Keratinocyte (primary cell): ENCODE measurements at regions not wholly inside any gene's neighbourhood (a gene's known extent, or its start where the extent isn't known, plus 50 kb on each side); places are given as distances from the start of the nearest gene placed in this dataset.

Experiments used
- DNase-seq: peaks from one replicate; pipeline ENCODE4 v3.0.0-alpha.2; 2011; ENCODE audit warnings: low read depth, missing footprints, low spot score
- FAIRE-seq: peaks from 2 replicates; lab custom pipeline; 2011; peaks lifted over from hg19 to GRCh38; lab: Jason Lieb, UNC
- H2AFZ ChIP-seq: 2 replicates; pipeline ENCODE4 v1.6.0; 2012; ENCODE audit warnings: low read length, control low read depth, inconsistent platforms; ENCODE audit not compliant: control insufficient read depth
- H3K27ac ChIP-seq: 2 replicates; pipeline ENCODE4 v1.5.1; 2011; ENCODE audit warnings: low read length; ENCODE audit not compliant: control insufficient read depth, insufficient read depth
- H3K27me3 ChIP-seq: 3 replicates; pipeline ENCODE4 v1.6.0; 2011; ENCODE audit warnings: low read length; ENCODE audit not compliant: control insufficient read depth, insufficient read depth; ENCODE audit errors: extremely low read depth
- H3K36me3 ChIP-seq, 2 experiments: 2 replicates in 1 of 2; 3 replicates in 1 of 2; pipeline ENCODE4 v1.5.1; 2011; ENCODE audit warnings: low read length in 2 of 2, mild to moderate bottlenecking in 1 of 2; ENCODE audit not compliant: control insufficient read depth in 2 of 2, insufficient read depth in 2 of 2; ENCODE audit errors: extremely low read depth in 1 of 2
- H3K4me1 ChIP-seq: 3 replicates; pipeline ENCODE4 v1.5.1; 2011; ENCODE audit warnings: low read length; ENCODE audit not compliant: control insufficient read depth, insufficient read depth; ENCODE audit errors: extremely low read depth
- H3K4me2 ChIP-seq: 3 replicates; pipeline ENCODE4 v1.6.0; 2011; ENCODE audit warnings: low read depth, low read length; ENCODE audit not compliant: control insufficient read depth, insufficient read depth; ENCODE audit errors: extremely low read depth
- H3K4me3 ChIP-seq, 3 experiments: fragments of 200-600 bp in 1 of 3; sonication (generic) in 1 of 3; 2 replicates in 2 of 3; 3 replicates in 1 of 3; pipeline ENCODE4 v1.5.1; 2011 to 2016; ENCODE audit warnings: low read length in 3 of 3, mild to moderate bottlenecking in 3 of 3, control low read depth in 2 of 3, inconsistent platforms in 1 of 3, low read depth in 1 of 3, mixed read lengths in 1 of 3, mixed run types in 1 of 3, moderate library complexity in 1 of 3; ENCODE audit not compliant: control insufficient read depth in 2 of 3, insufficient read depth in 2 of 3; ENCODE audit errors: extremely low read depth in 1 of 3
- H3K79me2 ChIP-seq: 2 replicates; pipeline ENCODE4 v1.6.0; 2012; ENCODE audit warnings: low read length; ENCODE audit not compliant: control insufficient read depth, insufficient read depth
- H3K9ac ChIP-seq: 3 replicates; pipeline ENCODE4 v1.6.0; 2011; ENCODE audit warnings: low read length; ENCODE audit not compliant: control insufficient read depth, insufficient read depth; ENCODE audit errors: extremely low read depth
- H3K9me1 ChIP-seq: 3 replicates; pipeline ENCODE4 v1.6.0; 2011; ENCODE audit warnings: low read length; ENCODE audit not compliant: control insufficient read depth, insufficient read depth; ENCODE audit errors: extremely low read depth
- H3K9me3 ChIP-seq: 2 replicates; pipeline ENCODE4 v1.5.1; 2012; ENCODE audit warnings: low read depth, low read length; ENCODE audit not compliant: control insufficient read depth
- H4K20me1 ChIP-seq: 3 replicates; pipeline ENCODE4 v1.6.0; 2011; ENCODE audit warnings: low read length; ENCODE audit not compliant: control insufficient read depth, insufficient read depth; ENCODE audit errors: extremely low read depth
- EZH2 ChIP-seq: IDR thresholded peaks from one replicate; pipeline ENCODE4 v1.6.1; 2012; ENCODE audit warnings: inconsistent platforms, mild to moderate bottlenecking, low read length, moderate library complexity
- dilution Hi-C: fragments of 300-500 bp; cut with MboI; formaldehyde crosslinking; loops from one replicate; pipeline ENCODE4 v1.7.0; 2020; ENCODE audit warnings: low sequenced_read_pairs; ENCODE audit not compliant: extremely low pct_ligation_motif_present
- TF ChIP-seq, protein P1 (sequence below), 3 experiments: IDR thresholded peaks in 1 of 3; conservative IDR thresholded peaks in 1 of 3; optimal IDR thresholded peaks in 1 of 3; 2 replicates in 2 of 3; 3 replicates in 1 of 3; pipeline versions ENCODE3 to v1.5.1; 2011; ENCODE audit warnings: low read length in 3 of 3, mild to moderate bottlenecking in 3 of 3, moderate library complexity in 2 of 3, control low read depth in 1 of 3, inconsistent platforms in 1 of 3; ENCODE audit not compliant: insufficient read depth in 2 of 3; ENCODE audit errors: extremely low read depth in 1 of 3

DNA sequence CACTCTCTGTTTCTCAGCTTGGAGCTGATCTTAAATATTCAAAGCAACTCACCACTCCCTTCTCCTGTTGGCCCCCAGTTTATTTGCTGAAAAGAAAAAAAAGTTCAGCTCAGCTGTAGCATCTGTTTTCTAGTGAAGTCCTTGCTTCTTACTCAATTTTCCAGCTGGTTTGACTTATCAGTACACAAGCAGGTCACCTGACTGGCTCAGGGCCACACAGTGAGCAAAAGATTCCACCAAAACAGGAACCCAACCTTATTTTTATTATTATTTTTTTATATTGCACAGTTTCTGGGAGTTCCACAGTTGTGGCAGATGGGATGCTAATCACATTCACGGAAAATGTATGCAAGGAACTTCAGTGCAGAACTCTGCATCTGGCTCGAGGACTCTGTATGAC, 390.7 kb upstream of the RGMA start:
- no peaks in the 10 kb centered on the region for H3K9me3 ChIP-seq
- no peak overlapping the region for H3K4me2 ChIP-seq
- dilution Hi-C loops = no loop called here
- H3K9me1 ChIP-seq = no peaks in the 10 kb centered on the region
- H3K4me1 ChIP-seq = peaks cover 17% of the 10 kb centered on the region
- no peaks in the 10 kb centered on the region for H3K27me3 ChIP-seq
- no peak overlapping the region for H3K9ac ChIP-seq
- DNase-seq = no peak
- no peaks in the 10 kb centered on the region for H3K79me2 ChIP-seq
- H2AFZ ChIP-seq = no peak overlapping the region
- FAIRE-seq = no peak
- no peaks in the 10 kb centered on the region for H4K20me1 ChIP-seq
- no peak overlapping the region for H3K4me3 ChIP-seq
- H3K27ac ChIP-seq = no peak overlapping the region
- no peak for TF ChIP-seq EZH2
- TF ChIP-seq, protein P1, sequence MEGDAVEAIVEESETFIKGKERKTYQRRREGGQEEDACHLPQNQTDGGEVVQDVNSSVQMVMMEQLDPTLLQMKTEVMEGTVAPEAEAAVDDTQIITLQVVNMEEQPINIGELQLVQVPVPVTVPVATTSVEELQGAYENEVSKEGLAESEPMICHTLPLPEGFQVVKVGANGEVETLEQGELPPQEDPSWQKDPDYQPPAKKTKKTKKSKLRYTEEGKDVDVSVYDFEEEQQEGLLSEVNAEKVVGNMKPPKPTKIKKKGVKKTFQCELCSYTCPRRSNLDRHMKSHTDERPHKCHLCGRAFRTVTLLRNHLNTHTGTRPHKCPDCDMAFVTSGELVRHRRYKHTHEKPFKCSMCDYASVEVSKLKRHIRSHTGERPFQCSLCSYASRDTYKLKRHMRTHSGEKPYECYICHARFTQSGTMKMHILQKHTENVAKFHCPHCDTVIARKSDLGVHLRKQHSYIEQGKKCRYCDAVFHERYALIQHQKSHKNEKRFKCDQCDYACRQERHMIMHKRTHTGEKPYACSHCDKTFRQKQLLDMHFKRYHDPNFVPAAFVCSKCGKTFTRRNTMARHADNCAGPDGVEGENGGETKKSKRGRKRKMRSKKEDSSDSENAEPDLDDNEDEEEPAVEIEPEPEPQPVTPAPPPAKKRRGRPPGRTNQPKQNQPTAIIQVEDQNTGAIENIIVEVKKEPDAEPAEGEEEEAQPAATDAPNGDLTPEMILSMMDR (optimal IDR thresholded peaks at IDR 0.05 in 1 of 3, IDR thresholded peaks at IDR 0.05 in 1 of 3, conservative IDR thresholded peaks at IDR 0.05 in 1 of 3; ENCODE audit: extremely low read depth in 1 of 3, insufficient read depth in 2 of 3, low read length in 3 of 3) = no peak
- H3K36me3 ChIP-seq = no peaks in the 10 kb centered on the region

DNA sequence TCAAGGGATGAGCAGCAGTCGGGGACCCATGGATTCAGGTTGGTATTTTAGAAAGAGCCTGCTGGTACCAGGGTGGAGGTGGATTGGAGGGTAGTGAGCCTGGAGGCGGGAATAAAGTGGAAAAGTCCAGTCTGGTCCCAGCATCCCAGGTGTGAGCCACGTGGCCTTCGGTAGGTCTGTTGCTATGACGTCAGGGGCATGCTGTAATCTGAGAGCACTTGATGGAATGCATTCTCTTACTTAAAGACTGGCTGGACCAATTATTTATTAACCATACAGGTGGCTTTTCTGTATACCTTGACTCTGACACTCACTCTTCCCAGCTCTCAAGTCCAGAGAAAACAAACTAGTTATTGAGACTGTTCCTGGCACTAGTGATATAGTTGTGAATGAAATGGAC, 389.9 kb upstream of the RGMA start:
- no peak for TF ChIP-seq EZH2
- TF ChIP-seq, protein P1 (optimal IDR thresholded peaks at IDR 0.05 in 1 of 3, IDR thresholded peaks at IDR 0.05 in 1 of 3, conservative IDR thresholded peaks at IDR 0.05 in 1 of 3; ENCODE audit: extremely low read depth in 1 of 3, insufficient read depth in 2 of 3, low read length in 3 of 3) = no peak
- Histone ChIP-seq H3K27ac (no peak overlapping the region), H3K9me3 (no peaks in the 10 kb centered on the region), H2AFZ (no peak overlapping the region), H3K4me3 (no peak overlapping the region), H3K27me3 (no peaks in the 10 kb centered on the region), H3K9ac (no peak overlapping the region), H3K9me1 (no peaks in the 10 kb centered on the region), H4K20me1 (no peaks in the 10 kb centered on the region), H3K4me2 (no peak overlapping the region), H3K36me3 (no peaks in the 10 kb centered on the region), H3K79me2 (no peaks in the 10 kb centered on the region), H3K4me1 (peaks cover 17% of the 10 kb centered on the region)
- dilution Hi-C loops = no loop called here
- FAIRE-seq (no peak), DNase-seq (no peak)
